ENCODE measurements at regions not wholly inside any gene's neighbourhood (a gene's known extent, or its start where the extent isn't known, plus 50 kb on each side); places are given as distances from the start of the nearest gene placed in this dataset.

DNA sequence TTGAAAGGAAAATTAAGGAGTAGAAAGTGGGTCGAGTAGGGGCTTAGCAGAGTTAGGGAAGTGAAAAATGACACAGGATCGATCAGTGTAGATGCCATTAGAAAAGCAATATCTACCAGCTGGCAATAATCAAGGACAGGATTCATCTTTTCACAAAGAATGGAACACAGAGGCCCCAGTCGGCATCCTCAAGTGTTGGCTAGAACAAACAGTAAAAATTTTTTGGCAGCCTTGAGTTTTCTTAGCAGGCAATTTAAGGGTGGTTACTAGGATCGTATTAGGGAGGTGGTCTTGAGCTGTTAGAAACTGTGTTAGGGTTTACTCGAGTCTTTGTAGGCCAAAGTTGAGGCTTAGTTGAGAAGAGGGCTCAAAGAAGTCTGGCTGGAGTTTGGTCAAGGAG is 658.8 kb upstream of the SGO1 start:
- WGBS, 2 experiments (ENCODE audit: low coverage in 1 of 2, low lambda C conversion rate in 2 of 2, missing lambda C conversion rate in 2 of 2), result 5 to 10% methylated on average over 5 of the region's 5 CpGs
- Histone ChIP-seq H3K36me3 (ENCODE audit: low read depth) (no peaks in the 10 kb centered on the region), H3K4me3 (no peak overlapping the region), H4K20me1 (ENCODE audit: insufficient read depth) (no peaks in the 10 kb centered on the region), H3K9ac (no peak overlapping the region), H3K9me3 (ENCODE audit: low read depth) (no peaks in the 10 kb centered on the region), H2AFZ (no peak overlapping the region), H3K27me3 (replicated peaks; ENCODE audit: insufficient read depth) (no peaks in the 10 kb centered on the region), H3F3A (ENCODE audit: insufficient read depth) (no peaks in the 10 kb centered on the region), H3K79me2 (ENCODE audit: insufficient read depth) (no peaks in the 10 kb centered on the region), H3K4me1 (ENCODE audit: insufficient read depth) (no peaks in the 10 kb centered on the region), H3K4me2 (ENCODE audit: unreplicated experiment) (no peak overlapping the region), H3K9me2 (ENCODE audit: insufficient read depth) (no peaks in the 10 kb centered on the region), H3K27ac (no peak overlapping the region)
- no peak for TF ChIP-seq EZH2phosphoT487 (IDR thresholded peaks at IDR 0.05; ENCODE audit: insufficient read depth, low read depth)
- TF ChIP-seq EZH2 (IDR thresholded peaks at IDR 0.05; ENCODE audit: insufficient read depth, poor library complexity, severe bottlenecking), result no peak
- no peak for DNase-seq
- in situ Hi-C loops (cut with MboI), result no loop called here

GRCh38 chr3:20842594-20843436 is 656.8 kb upstream of the SGO1 start:
- WGBS, 2 experiments (ENCODE audit: low coverage in 1 of 2, low lambda C conversion rate in 2 of 2, missing lambda C conversion rate in 2 of 2), result 10 to 18% methylated on average over 3 of the region's 3 CpGs
- Histone ChIP-seq H3K9ac (no peak overlapping the region), H3K9me2 (ENCODE audit: insufficient read depth) (no peaks in the 10 kb centered on the region), H3K79me2 (ENCODE audit: insufficient read depth) (no peaks in the 10 kb centered on the region), H4K20me1 (ENCODE audit: insufficient read depth) (no peaks in the 10 kb centered on the region), H3K27ac (no peak overlapping the region), H3K4me2 (ENCODE audit: unreplicated experiment) (no peak overlapping the region), H3K4me1 (ENCODE audit: insufficient read depth) (no peaks in the 10 kb centered on the region), H3K9me3 (ENCODE audit: low read depth) (no peaks in the 10 kb centered on the region), H3K27me3 (replicated peaks; ENCODE audit: insufficient read depth) (no peaks in the 10 kb centered on the region), H3K4me3 (no peak overlapping the region), H2AFZ (peak overlapping the region; percentile 5; the same call in 1 of the 2 replicates), H3F3A (ENCODE audit: insufficient read depth) (no peaks in the 10 kb centered on the region), H3K36me3 (ENCODE audit: low read depth) (no peaks in the 10 kb centered on the region)
- DNase-seq, result no peak
- in situ Hi-C loops (cut with MboI), result no loop called here
- no peak for TF ChIP-seq EZH2 (IDR thresholded peaks at IDR 0.05; ENCODE audit: insufficient read depth, poor library complexity, severe bottlenecking)
- TF ChIP-seq EZH2phosphoT487 (IDR thresholded peaks at IDR 0.05; ENCODE audit: insufficient read depth, low read depth), result no peak

DNA sequence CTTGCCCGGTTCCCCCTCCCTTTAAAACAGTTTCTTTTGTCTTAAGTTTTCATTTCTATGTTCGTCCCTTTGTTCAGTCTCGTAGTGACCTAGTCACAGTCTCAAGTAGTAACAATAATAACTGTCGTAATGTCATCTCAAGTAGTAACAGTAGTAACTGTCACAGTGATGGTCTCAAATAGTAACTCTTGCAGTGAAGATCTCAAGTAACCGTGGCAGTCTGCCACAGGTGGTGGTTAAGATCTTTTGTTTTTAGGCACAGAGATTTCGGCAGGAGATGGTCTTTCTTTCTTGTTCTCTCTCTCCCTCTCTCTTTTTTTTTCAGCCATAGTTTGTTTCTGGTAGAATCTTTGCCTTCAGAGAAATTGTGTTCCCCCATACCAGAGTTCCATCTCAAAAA is 656.0 kb upstream of the SGO1 start:
- H3K27me3 ChIP-seq (replicated peaks; ENCODE audit: insufficient read depth), result no peaks in the 10 kb centered on the region
- TF ChIP-seq EZH2 (IDR thresholded peaks at IDR 0.05; ENCODE audit: insufficient read depth, poor library complexity, severe bottlenecking), result no peak
- TF ChIP-seq EZH2phosphoT487 (IDR thresholded peaks at IDR 0.05; ENCODE audit: insufficient read depth, low read depth), result no peak
- whole genome bisulfite sequencing, 2 experiments (ENCODE audit: low coverage in 1 of 2, low lambda C conversion rate in 2 of 2, missing lambda C conversion rate in 2 of 2), result 59 to 75% methylated on average over 6 of the region's 6 CpGs
- no peaks in the 10 kb centered on the region for H3K4me1 ChIP-seq (ENCODE audit: insufficient read depth)
- H3K4me2 ChIP-seq (ENCODE audit: unreplicated experiment), result no peak overlapping the region
- no peaks in the 10 kb centered on the region for H3K79me2 ChIP-seq (ENCODE audit: insufficient read depth)
- no peak for DNase-seq
- no peak overlapping the region for H2AFZ ChIP-seq
- H3K9ac ChIP-seq, result no peak overlapping the region
- no peak overlapping the region for H3K4me3 ChIP-seq
- no peaks in the 10 kb centered on the region for H4K20me1 ChIP-seq (ENCODE audit: insufficient read depth)
- in situ Hi-C loops (cut with MboI), result no loop called here
- H3K9me3 ChIP-seq (ENCODE audit: low read depth), result no peaks in the 10 kb centered on the region
- no peaks in the 10 kb centered on the region for H3K36me3 ChIP-seq (ENCODE audit: low read depth)
- no peaks in the 10 kb centered on the region for H3K9me2 ChIP-seq (ENCODE audit: insufficient read depth)
- H3F3A ChIP-seq (ENCODE audit: insufficient read depth), result no peaks in the 10 kb centered on the region
- no peak overlapping the region for H3K27ac ChIP-seq

- in situ Hi-C loops (cut with MboI), result no loop called here
- no peaks in the 10 kb centered on the region for H3K9me3 ChIP-seq (ENCODE audit: low read depth)
- TF ChIP-seq EZH2 (IDR thresholded peaks at IDR 0.05; ENCODE audit: insufficient read depth, poor library complexity, severe bottlenecking) (no peak), EZH2phosphoT487 (IDR thresholded peaks at IDR 0.05; ENCODE audit: insufficient read depth, low read depth) (no peak)
- H3K27me3 ChIP-seq (replicated peaks; ENCODE audit: insufficient read depth), result no peaks in the 10 kb centered on the region
- H3K27ac ChIP-seq, result no peak overlapping the region
- H4K20me1 ChIP-seq (ENCODE audit: insufficient read depth), result no peaks in the 10 kb centered on the region
- no peak for DNase-seq
- WGBS, 2 experiments (ENCODE audit: low coverage in 1 of 2, low lambda C conversion rate in 2 of 2, missing lambda C conversion rate in 2 of 2), result 8 to 13% methylated on average over 3 of the region's 3 CpGs
- no peak overlapping the region for H3K4me2 ChIP-seq (ENCODE audit: unreplicated experiment)
- H3K4me3 ChIP-seq, result no peak overlapping the region
- no peak overlapping the region for H2AFZ ChIP-seq
- no peaks in the 10 kb centered on the region for H3K9me2 ChIP-seq (ENCODE audit: insufficient read depth)
- no peak overlapping the region for H3K9ac ChIP-seq
- no peaks in the 10 kb centered on the region for H3F3A ChIP-seq (ENCODE audit: insufficient read depth)
- H3K4me1 ChIP-seq (ENCODE audit: insufficient read depth), result no peaks in the 10 kb centered on the region
- H3K36me3 ChIP-seq (ENCODE audit: low read depth), result no peaks in the 10 kb centered on the region
- H3K79me2 ChIP-seq (ENCODE audit: insufficient read depth), result no peaks in the 10 kb centered on the region
Observed at GRCh38 chr3:20837676-20838302, 651.8 kb upstream of the SGO1 start.
